22Rv1 (cell line): ENCODE measurements at regions not wholly inside any gene's neighbourhood (a gene's known extent, or its start where the extent isn't known, plus 50 kb on each side); places are given as distances from the start of the nearest gene placed in this dataset.

Experiments
- CTCF ChIP-seq: fragments of 450-650 bp; IDR thresholded peaks from 2 replicates; pipeline ENCODE4 v1.5.1; 2017; ENCODE audit warnings: mild to moderate bottlenecking
- ZFX ChIP-seq: fragments of 450-650 bp; IDR thresholded peaks from 2 replicates; pipeline ENCODE4 v1.6.1; 2017; ENCODE audit warnings: antibody characterized with exemption, borderline replicate concordance

- TF ChIP-seq CTCF (no peak), ZFX (no peak)
Measured at GRCh38 chrX:13212191-13212651, 107.6 kb downstream of the ATXN3L start.
